NT2/D1 (cell line): ENCODE measurements at regions not wholly inside any gene's neighbourhood (a gene's known extent, or its start where the extent isn't known, plus 50 kb on each side); places are given as distances from the start of the nearest gene placed in this dataset.
"Not testable (repeated sequence)": the region's sequence is repeated elsewhere in the genome, so short reads cannot be mapped to it uniquely, and the experiment has no call there.

Experiments used
- DNase-seq: peaks from one replicate; pipeline ENCODE4 v3.0.0-alpha.2; 2011; ENCODE audit warnings: low read depth, low spot score
- H3K27me3 ChIP-seq: 2 replicates; pipeline ENCODE4 v1.6.0; 2011; ENCODE audit warnings: mild to moderate bottlenecking; ENCODE audit not compliant: insufficient read length, insufficient read depth
- H3K36me3 ChIP-seq: 2 replicates; pipeline ENCODE4 v1.6.1; 2011; ENCODE audit warnings: mild to moderate bottlenecking, low read length, mixed read lengths; ENCODE audit not compliant: insufficient read depth, insufficient read length
- H3K4me1 ChIP-seq: 2 replicates; pipeline ENCODE4 v1.5.1; 2011; ENCODE audit not compliant: insufficient read depth, insufficient read length
- H3K4me3 ChIP-seq: 2 replicates; pipeline ENCODE4 v1.5.1; 2011; ENCODE audit warnings: low read depth; ENCODE audit not compliant: insufficient read length
- H3K9ac ChIP-seq: 2 replicates; pipeline ENCODE4 v1.6.0; 2011; ENCODE audit warnings: low read depth; ENCODE audit not compliant: insufficient read length
- H3K9me3 ChIP-seq: 2 replicates; pipeline ENCODE4 v1.5.1; 2011; ENCODE audit warnings: mild to moderate bottlenecking, low read length; ENCODE audit not compliant: insufficient read depth
- SUZ12 ChIP-seq: IDR thresholded peaks from 2 replicates; pipeline ENCODE4 v1.6.1; 2011; ENCODE audit not compliant: insufficient read length, insufficient read depth; ENCODE audit errors: extremely low read depth
- YY1 ChIP-seq: IDR thresholded peaks from 2 replicates; pipeline ENCODE4 v1.6.1; 2011; ENCODE audit not compliant: insufficient read length, insufficient read depth
- ZNF274 ChIP-seq: IDR thresholded peaks from 2 replicates; pipeline ENCODE4 v1.6.1; 2011; ENCODE audit warnings: mild to moderate bottlenecking, low read depth, low read length

DNA sequence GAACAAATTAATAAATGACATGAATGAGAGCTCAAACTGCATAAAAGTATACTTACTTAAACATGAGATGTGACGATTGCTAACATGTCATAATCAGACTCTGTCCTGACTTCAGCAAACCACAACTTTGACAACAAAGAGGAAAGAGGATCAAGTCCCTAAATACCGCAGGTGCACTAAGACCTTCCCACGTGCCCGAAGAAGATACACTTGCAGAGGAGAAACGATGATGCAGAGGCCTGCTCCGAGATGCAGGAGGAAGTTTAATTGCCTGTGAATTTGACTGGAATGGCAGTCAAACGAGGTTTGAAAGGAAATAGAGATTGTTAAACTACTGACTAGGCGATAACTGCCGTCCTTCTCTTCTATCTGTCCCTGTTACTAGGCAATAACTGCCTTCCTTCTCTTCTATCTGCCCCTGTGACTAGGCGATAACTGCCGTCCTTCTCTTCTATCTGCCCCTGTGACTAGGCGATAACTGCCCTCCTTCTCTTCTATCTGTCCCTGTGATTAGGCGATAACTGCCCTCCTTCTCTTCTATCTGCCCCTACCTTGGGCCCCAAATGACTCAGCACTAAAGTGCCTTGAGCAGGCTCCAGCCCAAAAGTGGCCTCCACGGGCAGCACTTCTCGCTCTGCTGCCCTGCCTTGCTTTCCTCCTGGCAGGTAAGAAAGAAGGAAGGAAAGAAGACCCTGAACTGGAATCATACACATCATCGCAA lies 2226.0 kb upstream of the DEFB115 start:
- not testable (repeated sequence) for H3K36me3 ChIP-seq, H3K9me3 ChIP-seq, DNase-seq, H3K27me3 ChIP-seq, H3K9ac ChIP-seq, H3K4me3 ChIP-seq, H3K4me1 ChIP-seq

GRCh38 chr20:29044239-29044638 lies 2213.2 kb upstream of the DEFB115 start:
- not testable (repeated sequence) for H3K9me3 ChIP-seq, H3K27me3 ChIP-seq, DNase-seq, H3K9ac ChIP-seq, H3K4me1 ChIP-seq, H3K36me3 ChIP-seq, H3K4me3 ChIP-seq

GRCh38 chr20:29050008-29050606 lies 2207.4 kb upstream of the DEFB115 start:
- H3K4me3 ChIP-seq, H3K36me3 ChIP-seq, H3K9ac ChIP-seq, H3K27me3 ChIP-seq, H3K4me1 ChIP-seq, H3K9me3 ChIP-seq: not testable (repeated sequence)
- peak; percentile 72 for DNase-seq

GRCh38 chr20:29057866-29058484 lies 2199.5 kb upstream of the DEFB115 start:
- not testable (repeated sequence) for DNase-seq

GRCh38 chr20:29062451-29062850 lies 2195.0 kb upstream of the DEFB115 start:
- not testable (repeated sequence) for H3K9me3 ChIP-seq, H3K4me1 ChIP-seq, H3K9ac ChIP-seq, DNase-seq, H3K4me3 ChIP-seq, H3K27me3 ChIP-seq, H3K36me3 ChIP-seq

More at GRCh38 chr20:29057866-29058484, 2199.5 kb upstream of the DEFB115 start:
- not testable (repeated sequence) for H3K4me1 ChIP-seq, H3K9me3 ChIP-seq, H3K36me3 ChIP-seq, H3K9ac ChIP-seq, H3K4me3 ChIP-seq, H3K27me3 ChIP-seq

- not testable (repeated sequence) for H3K9ac ChIP-seq, H3K4me1 ChIP-seq, H3K36me3 ChIP-seq, H3K9me3 ChIP-seq, DNase-seq, H3K4me3 ChIP-seq, H3K27me3 ChIP-seq
Measured at GRCh38 chr20:29066341-29066740, 2191.1 kb upstream of the DEFB115 start.

- not testable (repeated sequence) for DNase-seq
Measured at GRCh38 chr20:29073640-29074039, 2183.8 kb upstream of the DEFB115 start.

GRCh38 chr20:29079769-29080690 lies 2177.4 kb upstream of the DEFB115 start:
- H3K4me3 ChIP-seq: peak overlapping the region; percentile 65

More at GRCh38 chr20:29073640-29074039, 2183.8 kb upstream of the DEFB115 start:
- H3K4me3 ChIP-seq, H3K9ac ChIP-seq, H3K36me3 ChIP-seq, H3K4me1 ChIP-seq, H3K27me3 ChIP-seq, H3K9me3 ChIP-seq: not testable (repeated sequence)

GRCh38 chr20:29081712-29082111 lies 2175.8 kb upstream of the DEFB115 start:
- H3K9me3 ChIP-seq, H3K4me1 ChIP-seq, H3K9ac ChIP-seq, DNase-seq, H3K4me3 ChIP-seq, H3K27me3 ChIP-seq, H3K36me3 ChIP-seq: not testable (repeated sequence)

More at GRCh38 chr20:29079769-29080690, 2177.4 kb upstream of the DEFB115 start:
- no peaks in the 10 kb centered on the region for H3K4me1 ChIP-seq
- peak overlapping the region; percentile 76 for H3K9ac ChIP-seq
- H3K9me3 ChIP-seq: no peaks in the 10 kb centered on the region
- TF ChIP-seq ZNF274 (no peak), YY1 (no peak), SUZ12 (no peak)
- DNase-seq: peak; percentile 77
- peaks cover 3% of the 10 kb centered on the region for H3K27me3 ChIP-seq
- no peaks in the 10 kb centered on the region for H3K36me3 ChIP-seq
